H1 (cell line): ENCODE measurements at regions not wholly inside any gene's neighbourhood (a gene's known extent, or its start where the extent isn't known, plus 50 kb on each side); places are given as distances from the start of the nearest gene placed in this dataset.

Experiments used
- CTCF ChIA-PET: fragments of 300-600 bp; sonication (Branson Sonifier 250); formaldehyde crosslinking; loops from one replicate; lab custom pipeline; 2021; ENCODE audit not compliant: partially characterized antibody; lab: Charles Lee
- POLR2A ChIA-PET: fragments of 300-600 bp; sonication (Branson Sonifier 250); formaldehyde crosslinking; loops from one replicate; lab custom pipeline; 2021; ENCODE audit warnings: inconsistent platforms; ENCODE audit not compliant: partially characterized antibody; lab: Charles Lee
- DNase-seq, 2 experiments: peaks; one replicate each; pipeline versions ENCODE4 v3.0.0 to v3.0.0-alpha.2; 2010 to 2022; ENCODE audit warnings: low spot score in 2 of 2, low read depth in 1 of 2, mixed read lengths in 1 of 2
- FAIRE-seq: peaks from 2 replicates; lab custom pipeline; 2011; peaks lifted over from hg19 to GRCh38; lab: Jason Lieb, UNC
- H2AFZ ChIP-seq: 2 replicates; pipeline ENCODE4 v1.8.1; 2012; ENCODE audit warnings: low read length, inconsistent platforms
- H2AK5ac ChIP-seq: 2 replicates; pipeline ENCODE4 v1.6.1; 2013; ENCODE audit warnings: low read depth, low read length
- H2BK120ac ChIP-seq: replicated peaks from 2 replicates; pipeline ENCODE3; 2013; ENCODE audit warnings: low read depth, low read length, inconsistent platforms
- H2BK12ac ChIP-seq: 2 replicates; pipeline ENCODE4 v1.6.1; 2013; ENCODE audit warnings: low read depth, low read length
- H2BK15ac ChIP-seq: 2 replicates; pipeline ENCODE4 v1.6.1; 2013; ENCODE audit warnings: low read length
- H2BK20ac ChIP-seq: 2 replicates; pipeline ENCODE4 v1.6.1; 2013; ENCODE audit warnings: low read length
- H2BK5ac ChIP-seq: 2 replicates; pipeline ENCODE4 v1.6.1; 2013; ENCODE audit warnings: low read depth, low read length
- H3K14ac ChIP-seq: 2 replicates; pipeline ENCODE4 v1.6.1; 2013; ENCODE audit warnings: inconsistent platforms; ENCODE audit not compliant: insufficient read length
- H3K18ac ChIP-seq: 2 replicates; pipeline ENCODE4 v1.6.1; 2013; ENCODE audit warnings: low read length; ENCODE audit errors: extremely low read depth
- H3K23ac ChIP-seq: 2 replicates; pipeline ENCODE4 v1.6.1; 2013; ENCODE audit warnings: inconsistent platforms; ENCODE audit not compliant: insufficient read length
- H3K23me2 ChIP-seq: 2 replicates; pipeline ENCODE4 v1.6.1; 2013; ENCODE audit warnings: low read depth, low read length
- H3K27ac ChIP-seq: 2 replicates; pipeline ENCODE4 v1.6.1; 2011; ENCODE audit warnings: low read depth, low read length, inconsistent platforms
- H3K27me3 ChIP-seq, 4 experiments: replicated peaks in 1 of 4; 1 replicate in 1 of 4; 2 replicates in 3 of 4; pipeline versions ENCODE4 v1.6.1 to v1.8.1; 2011 to 2013; ENCODE audit warnings: low read length in 3 of 4, mild to moderate bottlenecking in 3 of 4, inconsistent platforms in 2 of 4, mixed read lengths in 2 of 4, moderate library complexity in 1 of 4; ENCODE audit not compliant: control insufficient read depth in 3 of 4, insufficient read depth in 3 of 4; ENCODE audit errors: extremely low read depth in 1 of 4
- H3K36me3 ChIP-seq, 4 experiments: 2 replicates each; pipeline versions ENCODE4 v1.6.1 to v1.8.1; 2011 to 2013; ENCODE audit warnings: mild to moderate bottlenecking in 4 of 4, low read length in 3 of 4, moderate library complexity in 2 of 4, control low read depth in 1 of 4, inconsistent platforms in 1 of 4; ENCODE audit not compliant: insufficient read depth in 4 of 4, control insufficient read depth in 2 of 4
- H3K4ac ChIP-seq: replicated peaks from 2 replicates; pipeline ENCODE3; 2013; ENCODE audit warnings: low read length, low read depth, mixed read lengths, inconsistent platforms; ENCODE audit not compliant: insufficient read length
- H3K4me1 ChIP-seq, 4 experiments: replicated peaks in 1 of 4; 1 replicate in 1 of 4; 2 replicates in 3 of 4; pipeline versions ENCODE4 v1.6.1 to v1.8.1; 2011 to 2013; ENCODE audit warnings: low read length in 3 of 4, inconsistent platforms in 2 of 4, mixed read lengths in 1 of 4; ENCODE audit not compliant: insufficient read depth in 4 of 4, control insufficient read depth in 3 of 4
- H3K4me2 ChIP-seq, 2 experiments: 2 replicates each; pipeline versions ENCODE4 v1.6.1 to v1.8.1; 2011 to 2013; ENCODE audit warnings: low read depth in 2 of 2, low read length in 2 of 2, control low read depth in 1 of 2, inconsistent platforms in 1 of 2, mild to moderate bottlenecking in 1 of 2; ENCODE audit not compliant: insufficient read depth in 1 of 2
- H3K4me3 ChIP-seq, 4 experiments: fragments of 200-600, 300-600 bp in 1 of 4; sonication (generic), shearing (Covaris generic), sonication (Bioruptor Twin) in 1 of 4; 2 replicates each; pipeline versions ENCODE4 v1.5.1 to v1.8.1; 2011 to 2016; ENCODE audit warnings: low read length in 4 of 4, low read depth in 3 of 4, control low read depth in 2 of 4, inconsistent platforms in 2 of 4, mild to moderate bottlenecking in 2 of 4, mixed read lengths in 1 of 4, moderate library complexity in 1 of 4; ENCODE audit not compliant: insufficient read depth in 2 of 4; ENCODE audit errors: extremely low read depth in 1 of 4
- H3K56ac ChIP-seq: replicated peaks from 2 replicates; pipeline ENCODE3; 2013; ENCODE audit warnings: low read depth, mild to moderate bottlenecking, mixed read lengths, low read length, inconsistent platforms; ENCODE audit not compliant: insufficient read length
- H3K79me1 ChIP-seq: 2 replicates; pipeline ENCODE4 v1.6.1; 2013; ENCODE audit warnings: low read depth, low read length, control low read depth
- H3K79me2 ChIP-seq, 2 experiments: 2 replicates each; pipeline versions ENCODE4 v1.6.1 to v1.8.1; 2012 to 2013; ENCODE audit warnings: low read length in 2 of 2, mild to moderate bottlenecking in 2 of 2, inconsistent platforms in 1 of 2; ENCODE audit not compliant: insufficient read depth in 2 of 2, control insufficient read depth in 1 of 2
- H3K9ac ChIP-seq, 4 experiments: replicated peaks in 1 of 4; 1 replicate in 1 of 4; 2 replicates in 3 of 4; pipeline versions ENCODE4 v1.6.1 to v1.8.1; 2011 to 2013; ENCODE audit warnings: low read depth in 3 of 4, low read length in 3 of 4, control low read depth in 2 of 4, mild to moderate bottlenecking in 2 of 4, moderate library complexity in 2 of 4, inconsistent platforms in 1 of 4; ENCODE audit errors: extremely low read depth in 1 of 4
- H3K9me3 ChIP-seq, 2 experiments: 2 replicates each; pipeline versions ENCODE4 v1.6.1 to v1.8.1; 2012 to 2013; ENCODE audit warnings: mild to moderate bottlenecking in 2 of 2, moderate library complexity in 2 of 2, control low read depth in 1 of 2, inconsistent platforms in 1 of 2, low read depth in 1 of 2, low read length in 1 of 2, mixed read lengths in 1 of 2; ENCODE audit not compliant: insufficient read depth in 2 of 2
- H4K20me1 ChIP-seq, 2 experiments: replicated peaks in 1 of 2; 2 replicates each; pipeline versions ENCODE3 to v1.8.1; 2011 to 2013; ENCODE audit warnings: inconsistent platforms in 2 of 2, low read length in 2 of 2, mild to moderate bottlenecking in 1 of 2; ENCODE audit not compliant: insufficient read depth in 2 of 2, control insufficient read depth in 1 of 2
- H4K5ac ChIP-seq: 2 replicates; pipeline ENCODE4 v1.6.1; 2013; ENCODE audit warnings: low read length, low read depth, mixed read lengths, inconsistent platforms; ENCODE audit not compliant: insufficient read length
- H4K8ac ChIP-seq: 2 replicates; pipeline ENCODE4 v1.8.0; 2013; ENCODE audit warnings: mild to moderate bottlenecking, moderate library complexity, low read length, inconsistent platforms; ENCODE audit not compliant: insufficient read depth; ENCODE audit errors: extremely low read depth
- H4K91ac ChIP-seq: replicated peaks from 2 replicates; pipeline ENCODE3; 2013; ENCODE audit warnings: low read length, mixed read lengths, inconsistent platforms; ENCODE audit not compliant: insufficient read length
- CEBPB ChIP-seq: IDR thresholded peaks from 2 replicates; pipeline ENCODE4 v1.6.1; 2012; ENCODE audit warnings: low read depth, low read length
- EP300 ChIP-seq, 2 experiments: IDR thresholded peaks; 1 replicate in 1 of 2; 2 replicates in 1 of 2; pipeline ENCODE4 v1.6.1; 2011 to 2012; ENCODE audit warnings: low read depth in 2 of 2, low read length in 2 of 2, mild to moderate bottlenecking in 2 of 2, borderline replicate concordance in 1 of 2, inconsistent platforms in 1 of 2, moderate library complexity in 1 of 2
- GABPA ChIP-seq: IDR thresholded peaks from 2 replicates; pipeline ENCODE4 v1.6.1; 2011; ENCODE audit warnings: mild to moderate bottlenecking, low read length, moderate library complexity, borderline replicate concordance; ENCODE audit not compliant: insufficient read depth
- JUN ChIP-seq: IDR thresholded peaks from 2 replicates; pipeline ENCODE4 v1.6.1; 2011; ENCODE audit warnings: low read depth, mild to moderate bottlenecking, improper control_type of control experiment, low read length
- KDM1A ChIP-seq: fragments of 200-600, 300-600 bp; sonication (generic); IDR thresholded peaks from 2 replicates; pipeline ENCODE4 v1.7.1; 2016; ENCODE audit warnings: mild to moderate bottlenecking, low read length, borderline replicate concordance
- KDM4A ChIP-seq: IDR thresholded peaks from one replicate; pipeline ENCODE4 v1.7.1; 2012; ENCODE audit warnings: low read depth, mild to moderate bottlenecking, moderate library complexity, low read length, inconsistent platforms; ENCODE audit not compliant: severe bottlenecking
- KDM5A ChIP-seq: fragments of 200-600 bp; IDR thresholded peaks from 2 replicates; pipeline ENCODE4 v1.7.1; 2012; ENCODE audit warnings: mild to moderate bottlenecking, low read length, inconsistent platforms, mixed read lengths
- MAFK ChIP-seq: IDR thresholded peaks from 2 replicates; pipeline ENCODE4 v1.6.1; 2012; ENCODE audit warnings: low read depth, mild to moderate bottlenecking, improper control_type of control experiment, low read length
- NRF1 ChIP-seq: IDR thresholded peaks from 2 replicates; pipeline ENCODE4 v1.6.1; 2011; ENCODE audit warnings: mild to moderate bottlenecking, low read depth, low read length, improper control_type of control experiment
- POLR2A ChIP-seq, 2 experiments: IDR thresholded peaks; 1 replicate in 1 of 2; 2 replicates in 1 of 2; pipeline ENCODE4 v1.6.1; 2011; ENCODE audit warnings: low read depth in 2 of 2, low read length in 2 of 2, mild to moderate bottlenecking in 2 of 2; ENCODE audit errors: control extremely low read depth in 1 of 2
- RAD21 ChIP-seq, 2 experiments: IDR thresholded peaks in 1 of 2; conservative IDR thresholded peaks in 1 of 2; 2 replicates each; pipeline ENCODE4 v1.6.1; 2011; ENCODE audit warnings: low read depth in 2 of 2, low read length in 2 of 2, improper control_type of control experiment in 1 of 2, inconsistent platforms in 1 of 2, mild to moderate bottlenecking in 1 of 2, moderate library complexity in 1 of 2
- RFX5 ChIP-seq: IDR thresholded peaks from 2 replicates; pipeline ENCODE4 v1.6.1; 2011; ENCODE audit warnings: low read depth, low read length, improper control_type of control experiment, borderline replicate concordance
- SIX5 ChIP-seq: IDR thresholded peaks from 2 replicates; pipeline ENCODE4 v1.6.1; 2011; ENCODE audit warnings: mild to moderate bottlenecking, low read depth, low read length
- YY1 ChIP-seq: IDR thresholded peaks from 2 replicates; pipeline ENCODE4 v1.6.1; 2011; ENCODE audit warnings: low read depth, mild to moderate bottlenecking, low read length
- ZNF274 ChIP-seq: IDR thresholded peaks from 2 replicates; pipeline ENCODE4 v1.7.0; 2012; ENCODE audit warnings: low read length, borderline replicate concordance; ENCODE audit errors: extremely low read depth
- WGBS, 2 experiments: shearing (Covaris generic) in 1 of 2; methylation state at CpG; one replicate each; pipeline versions ENCODE4 v1.1.6 to v1.1.7; 2013 to 2015; ENCODE audit warnings: low lambda C conversion rate in 2 of 2, mixed read lengths in 2 of 2, inconsistent platforms in 1 of 2, low coverage in 1 of 2, missing lambda C conversion rate in 1 of 2; ENCODE audit not compliant: insufficient replicate concordance in 2 of 2, insufficient coverage in 1 of 2, insufficient read length in 1 of 2; ENCODE audit errors: extremely low coverage in 1 of 2, missing lambda C conversion rate in 1 of 2; 5-methylcytosine and 5-hydroxymethylcytosine counted together
- TF ChIP-seq, protein P1 (sequence below): IDR thresholded peaks from 2 replicates; pipeline ENCODE4 v1.6.1; 2012; ENCODE audit warnings: inconsistent platforms

DNA sequence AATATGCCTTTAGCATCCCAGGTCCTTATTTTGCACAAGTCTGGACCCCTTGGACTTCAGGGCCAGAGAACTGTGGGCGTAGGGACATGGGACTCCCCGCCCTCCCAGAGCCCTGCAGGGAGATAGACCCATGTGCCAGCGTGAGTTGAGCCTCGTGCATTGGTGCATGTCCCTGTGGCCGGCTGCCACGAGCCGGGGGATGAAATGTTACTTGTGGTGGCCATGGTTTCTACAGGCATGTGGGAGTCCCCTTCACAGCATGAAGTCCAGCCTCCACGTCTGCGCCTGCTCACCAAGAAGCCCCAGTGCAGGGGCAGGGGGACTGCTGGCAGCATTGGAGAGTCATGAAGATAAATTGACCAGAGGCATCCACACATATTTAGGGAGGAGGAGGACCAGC lies 470.0 kb downstream of the BCL11B start:
- H4K20me1 ChIP-seq, result no peaks in the 10 kb centered on the region
- no peak overlapping the region for H3K9ac ChIP-seq
- H2BK120ac ChIP-seq, result no peak overlapping the region
- H2AK5ac ChIP-seq, result no peak overlapping the region
- H3K4me1 ChIP-seq, result peaks cover 0 to 2% (median 0%) of the 10 kb centered on the region in 4 experiments; a peak in 1 of 7 replicates
- H3K36me3 ChIP-seq, result no peaks in the 10 kb centered on the region
- no peak overlapping the region for H2BK20ac ChIP-seq
- H3K4ac ChIP-seq, result no peak overlapping the region
- no peaks in the 10 kb centered on the region for H3K9me3 ChIP-seq
- H3K79me1 ChIP-seq, result no peaks in the 10 kb centered on the region
- H3K56ac ChIP-seq, result no peak overlapping the region
- no peak overlapping the region for H3K4me2 ChIP-seq
- H2BK12ac ChIP-seq, result no peak overlapping the region
- H3K4me3 ChIP-seq, result no peak overlapping the region
- no peak for FAIRE-seq
- H2BK5ac ChIP-seq, result no peak overlapping the region
- H3K14ac ChIP-seq, result no peak overlapping the region
- WGBS, 2 experiments, result 94% methylated on average over 9 of the region's 9 CpGs; no CpG with 5 or more reads in 1 of the 2 experiments
- no peak overlapping the region for H4K8ac ChIP-seq
- no peak overlapping the region for H4K91ac ChIP-seq
- H3K27ac ChIP-seq, result no peak overlapping the region
- no peak overlapping the region for H2BK15ac ChIP-seq
- CTCF ChIA-PET, result no interaction called here
- H4K5ac ChIP-seq, result no peak overlapping the region
- H3K23ac ChIP-seq, result no peak overlapping the region
- H2AFZ ChIP-seq, result no peak overlapping the region
- POLR2A ChIA-PET, result no interaction called here
- TF ChIP-seq YY1 (no peak), ZNF274 (no peak), KDM5A (no peak), RFX5 (no peak), CEBPB (no peak), RAD21 (IDR thresholded peaks at IDR 0.05 in 1 of 2, conservative IDR thresholded peaks at IDR 0.05 in 1 of 2; ENCODE audit: low read depth in 2 of 2, low read length in 2 of 2) (no peak), EP300 (IDR thresholded peaks at IDR 0.05; ENCODE audit: borderline replicate concordance in 1 of 2, low read depth in 2 of 2, low read length in 2 of 2) (no peak), KDM4A (no peak), GABPA (no peak), SIX5 (no peak), JUN (no peak), KDM1A (no peak), POLR2A (IDR thresholded peaks at IDR 0.05; ENCODE audit: control extremely low read depth in 1 of 2, low read depth in 2 of 2, low read length in 2 of 2) (no peak), MAFK (no peak), NRF1 (no peak)
- TF ChIP-seq, protein P1, sequence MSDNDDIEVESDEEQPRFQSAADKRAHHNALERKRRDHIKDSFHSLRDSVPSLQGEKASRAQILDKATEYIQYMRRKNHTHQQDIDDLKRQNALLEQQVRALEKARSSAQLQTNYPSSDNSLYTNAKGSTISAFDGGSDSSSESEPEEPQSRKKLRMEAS, result no peak
- H3K23me2 ChIP-seq, result peaks cover 2% of the 10 kb centered on the region; the same call in 1 of the 2 replicates
- H3K79me2 ChIP-seq, result no peaks in the 10 kb centered on the region
- H3K27me3 ChIP-seq, result no peaks in the 10 kb centered on the region
- no peak overlapping the region for H3K18ac ChIP-seq
- no peak for DNase-seq
